ENCODE measurements at regions not wholly inside any gene's neighbourhood (a gene's known extent, or its start where the extent isn't known, plus 50 kb on each side); places are given as distances from the start of the nearest gene placed in this dataset.
"Not testable (repeated sequence)": the region's sequence is repeated elsewhere in the genome, so short reads cannot be mapped to it uniquely, and the experiment has no call there.

GRCh38 chr19:57033576-57033975, 86.2 kb upstream of the USP29 start:
- H3K36me3 Mint-ChIP-seq = peaks cover 0 to 8% (median 3%) of the 10 kb centered on the region in 3 donors
- peaks cover 0 to 2% (median 0%) of the 10 kb centered on the region in 3 donors for H3K27me3 Mint-ChIP-seq (ENCODE audit: low read depth in 3 of 3)
- no peaks in the 10 kb centered on the region for H3K4me1 Mint-ChIP-seq
- H3K4me3 Mint-ChIP-seq = no peak overlapping the region
- no peak overlapping the region for H3K27ac Mint-ChIP-seq
- no peak for DNase-seq
- peaks cover 15 to 51% (median 32%) of the 10 kb centered on the region in 6 donors for H3K9me3 Mint-ChIP-seq

DNA sequence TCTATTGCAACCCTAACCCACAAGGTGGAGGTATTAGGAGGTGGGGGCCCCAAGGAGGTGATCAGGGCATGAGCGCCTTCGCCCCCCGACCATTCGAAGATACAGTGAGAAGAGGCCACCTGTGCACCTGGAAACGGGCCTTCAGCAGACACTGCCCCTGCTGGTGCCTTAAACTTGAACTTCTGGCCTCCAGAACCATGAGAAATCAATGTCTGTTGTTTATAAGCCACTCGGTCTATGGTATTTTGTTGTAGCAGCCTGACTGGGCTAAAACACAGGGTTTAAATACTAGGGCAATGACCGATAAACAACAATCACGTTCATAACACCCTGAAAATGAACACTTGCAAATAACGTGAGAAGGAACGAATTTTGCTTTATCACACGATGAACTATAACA, 85.2 kb upstream of the USP29 start:
- Mint-ChIP-seq H3K27ac (no peak overlapping the region), H3K9me3 (peaks cover 21 to 61% (median 37%) of the 10 kb centered on the region in 6 donors), H3K4me3 (no peak overlapping the region), H3K4me1 (no peaks in the 10 kb centered on the region), H3K36me3 (peaks cover 0 to 8% (median 3%) of the 10 kb centered on the region in 3 donors), H3K27me3 (ENCODE audit: low read depth in 3 of 3) (peaks cover 0 to 2% (median 0%) of the 10 kb centered on the region in 3 donors)
- DNase-seq = no peak

GRCh38 chr19:57035740-57036139, 84.0 kb upstream of the USP29 start:
- DNase-seq; H3K4me3 Mint-ChIP-seq; H3K36me3 Mint-ChIP-seq; H3K4me1 Mint-ChIP-seq; H3K27me3 Mint-ChIP-seq (ENCODE audit: low read depth in 3 of 3); H3K27ac Mint-ChIP-seq: not testable (repeated sequence)
- peaks cover 24 to 68% (median 43%) of the 10 kb centered on the region in 6 donors for H3K9me3 Mint-ChIP-seq

GRCh38 chr19:57037556-57037955, 82.2 kb upstream of the USP29 start:
- H3K9me3 Mint-ChIP-seq = peaks cover 23 to 73% (median 40%) of the 10 kb centered on the region in 6 donors
- peaks cover 0 to 8% (median 3%) of the 10 kb centered on the region in 3 donors for H3K36me3 Mint-ChIP-seq
- H3K4me3 Mint-ChIP-seq = no peak overlapping the region
- H3K27me3 Mint-ChIP-seq (ENCODE audit: low read depth in 3 of 3) = peaks cover 0 to 2% (median 2%) of the 10 kb centered on the region in 3 donors
- H3K27ac Mint-ChIP-seq = no peak overlapping the region
- H3K4me1 Mint-ChIP-seq = no peaks in the 10 kb centered on the region
- no peak for DNase-seq

- H3K9me3 Mint-ChIP-seq = peaks cover 2 to 33% (median 16%) of the 10 kb centered on the region in 6 donors
- no peak overlapping the region for H3K27ac Mint-ChIP-seq
- H3K4me1 Mint-ChIP-seq = no peaks in the 10 kb centered on the region
- no peak overlapping the region for H3K4me3 Mint-ChIP-seq
- H3K36me3 Mint-ChIP-seq = peaks cover 0 to 9% (median 3%) of the 10 kb centered on the region in 3 donors
- H3K27me3 Mint-ChIP-seq (ENCODE audit: low read depth in 3 of 3) = peaks cover 1 to 3% (median 1%) of the 10 kb centered on the region in 3 donors
- no peak for DNase-seq
These were observed 72.0 kb upstream of the USP29 start for GRCh38 chr19:57047743-57048142.

GRCh38 chr19:57050863-57051262, 68.9 kb upstream of the USP29 start:
- Mint-ChIP-seq H3K4me3 (no peak overlapping the region), H3K9me3 (peaks cover 2 to 57% (median 21%) of the 10 kb centered on the region in 6 donors), H3K27me3 (ENCODE audit: low read depth in 3 of 3) (peaks cover 1 to 3% (median 1%) of the 10 kb centered on the region in 3 donors), H3K4me1 (no peaks in the 10 kb centered on the region), H3K36me3 (peaks cover 0 to 9% (median 3%) of the 10 kb centered on the region in 3 donors), H3K27ac (no peak overlapping the region)
- no peak for DNase-seq

DNA sequence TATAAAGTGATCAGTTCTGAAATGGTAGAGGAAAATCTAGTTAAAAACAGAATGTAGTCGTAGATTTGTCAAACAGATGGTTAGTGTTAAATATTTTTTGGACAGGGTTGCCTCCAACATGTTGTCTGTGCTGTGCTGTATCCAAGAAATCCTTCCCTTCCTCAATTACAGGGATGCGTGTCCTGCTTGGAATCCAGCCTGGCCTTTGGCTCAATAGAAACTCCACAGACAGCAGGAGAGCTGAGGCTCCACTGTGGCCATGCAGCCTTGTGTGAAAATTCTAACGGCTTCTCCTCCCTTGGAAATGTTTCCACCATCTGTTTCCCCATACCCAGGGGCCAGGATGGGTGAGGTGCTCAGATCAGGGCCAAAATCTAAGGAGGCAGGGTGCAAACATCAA, 67.7 kb upstream of the USP29 start:
- Mint-ChIP-seq H3K27me3 (ENCODE audit: low read depth in 3 of 3) (peaks cover 1 to 2% (median 1%) of the 10 kb centered on the region in 3 donors), H3K9me3 (peaks cover 2 to 63% (median 24%) of the 10 kb centered on the region in 6 donors), H3K36me3 (peaks cover 0 to 9% (median 3%) of the 10 kb centered on the region in 3 donors), H3K4me1 (no peaks in the 10 kb centered on the region), H3K4me3 (no peak overlapping the region), H3K27ac (no peak overlapping the region)
- DNase-seq = no peak

GRCh38 chr19:57053401-57053800, 66.4 kb upstream of the USP29 start:
- no peak for DNase-seq
- no peaks in the 10 kb centered on the region for H3K4me1 Mint-ChIP-seq
- H3K27ac Mint-ChIP-seq = no peak overlapping the region
- H3K27me3 Mint-ChIP-seq (ENCODE audit: low read depth in 3 of 3) = peaks cover 0 to 2% (median 0%) of the 10 kb centered on the region in 3 donors
- peaks cover 0 to 1% (median 0%) of the 10 kb centered on the region in 3 donors for H3K36me3 Mint-ChIP-seq
- H3K4me3 Mint-ChIP-seq = no peak overlapping the region
- peaks cover 2 to 64% (median 20%) of the 10 kb centered on the region in 6 donors for H3K9me3 Mint-ChIP-seq

- Mint-ChIP-seq H3K4me3 (no peak overlapping the region), H3K27me3 (ENCODE audit: low read depth in 3 of 3) (peaks cover 0 to 2% (median 0%) of the 10 kb centered on the region in 3 donors), H3K4me1 (no peaks in the 10 kb centered on the region), H3K27ac (no peak overlapping the region), H3K9me3 (peaks cover 2 to 54% (median 16%) of the 10 kb centered on the region in 6 donors), H3K36me3 (no peaks in the 10 kb centered on the region)
- DNase-seq = no peak
These were observed 63.8 kb upstream of the USP29 start for GRCh38 chr19:57055956-57056355.

DNA sequence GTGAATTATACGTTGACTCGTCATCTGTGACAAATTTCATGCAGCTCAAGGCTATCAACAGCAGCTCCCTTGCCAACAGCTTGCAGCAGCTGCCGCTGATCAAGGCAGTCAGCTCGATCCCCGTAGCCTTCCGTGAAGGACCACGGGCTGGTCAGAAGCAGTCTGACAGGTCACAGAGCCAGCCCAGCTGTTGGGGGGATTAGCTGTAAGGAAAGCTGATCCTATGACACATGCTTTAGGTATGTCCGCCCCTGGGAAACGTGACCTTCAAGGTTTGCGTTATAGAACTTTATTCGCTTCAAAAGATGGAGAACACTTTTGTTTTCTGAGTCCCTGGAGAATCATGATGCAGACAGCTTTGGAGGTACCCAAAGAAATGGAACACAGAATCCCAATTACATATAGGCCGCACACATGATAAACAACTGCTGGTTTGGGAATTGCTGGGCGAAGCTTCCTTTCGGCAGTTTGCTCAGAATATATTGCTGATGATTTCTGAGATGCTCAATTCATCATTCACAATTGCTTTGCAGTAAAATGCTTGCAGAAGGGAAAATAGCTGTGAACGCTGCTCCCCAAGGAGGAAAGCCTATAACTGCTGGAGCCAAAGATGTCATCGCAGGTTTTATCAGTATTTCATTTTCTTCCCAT, 62.6 kb upstream of the USP29 start:
- Mint-ChIP-seq H3K9me3 (peaks cover 2 to 46% (median 18%) of the 10 kb centered on the region in 6 donors), H3K4me1 (no peaks in the 10 kb centered on the region), H3K36me3 (no peaks in the 10 kb centered on the region), H3K4me3 (no peak overlapping the region), H3K27me3 (ENCODE audit: low read depth in 3 of 3) (peaks cover 0 to 2% (median 2%) of the 10 kb centered on the region in 3 donors), H3K27ac (no peak overlapping the region)
- no peak for DNase-seq

DNA sequence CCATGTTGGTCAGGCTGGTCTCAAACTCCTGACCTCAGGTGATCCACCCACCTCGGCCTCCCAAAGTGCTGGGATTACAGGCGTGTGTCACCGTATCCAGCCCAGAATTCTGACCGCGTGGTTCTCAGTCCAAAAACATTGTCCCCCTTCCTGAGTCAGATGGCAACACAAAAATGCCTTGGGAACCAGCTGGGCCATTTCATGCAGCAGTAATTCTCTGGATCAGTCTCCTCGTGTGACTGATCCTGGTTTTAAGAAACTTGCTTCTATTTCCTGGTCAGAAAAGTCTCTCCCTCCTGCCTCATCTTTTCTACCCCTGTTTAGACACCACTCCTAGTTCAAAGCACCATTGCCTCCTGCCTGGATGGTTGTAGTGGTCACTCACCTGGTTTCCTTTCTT, 60.9 kb upstream of the USP29 start:
- no peak for DNase-seq
- Mint-ChIP-seq H3K4me3 (no peak overlapping the region), H3K27ac (no peak overlapping the region), H3K4me1 (no peaks in the 10 kb centered on the region), H3K36me3 (peaks cover 0 to 6% (median 0%) of the 10 kb centered on the region in 3 donors), H3K27me3 (ENCODE audit: low read depth in 3 of 3) (peaks cover 0 to 2% (median 2%) of the 10 kb centered on the region in 3 donors), H3K9me3 (peaks cover 2 to 46% (median 20%) of the 10 kb centered on the region in 6 donors)

- no peak for DNase-seq
- Mint-ChIP-seq H3K27me3 (ENCODE audit: low read depth in 3 of 3) (peaks cover 0 to 2% (median 2%) of the 10 kb centered on the region in 3 donors), H3K9me3 (peaks cover 2 to 34% (median 14%) of the 10 kb centered on the region in 6 donors), H3K36me3 (peaks cover 0 to 7% (median 0%) of the 10 kb centered on the region in 3 donors), H3K27ac (no peak overlapping the region), H3K4me3 (no peak overlapping the region), H3K4me1 (no peaks in the 10 kb centered on the region)
These were observed 56.7 kb upstream of the USP29 start for GRCh38 chr19:57063070-57063469.

GRCh38 chr19:57067440-57067839, 52.3 kb upstream of the USP29 start:
- DNase-seq = no peak
- no peaks in the 10 kb centered on the region for H3K4me1 Mint-ChIP-seq
- H3K27me3 Mint-ChIP-seq (ENCODE audit: low read depth in 3 of 3) = peaks cover 0 to 2% (median 2%) of the 10 kb centered on the region in 3 donors
- H3K4me3 Mint-ChIP-seq = no peak overlapping the region
- peaks cover 0 to 7% (median 0%) of the 10 kb centered on the region in 3 donors for H3K36me3 Mint-ChIP-seq
- H3K9me3 Mint-ChIP-seq = peaks cover 0 to 49% (median 17%) of the 10 kb centered on the region in 6 donors
- H3K27ac Mint-ChIP-seq = no peak overlapping the region

GRCh38 chr19:57068311-57068710, 51.5 kb upstream of the USP29 start:
- Mint-ChIP-seq H3K4me3 (no peak overlapping the region), H3K9me3 (peaks cover 0 to 52% (median 20%) of the 10 kb centered on the region in 6 donors), H3K36me3 (peaks cover 0 to 7% (median 0%) of the 10 kb centered on the region in 3 donors), H3K4me1 (no peaks in the 10 kb centered on the region), H3K27me3 (ENCODE audit: low read depth in 3 of 3) (peaks cover 0 to 2% (median 2%) of the 10 kb centered on the region in 3 donors), H3K27ac (no peak overlapping the region)
- DNase-seq = no peak

Measured in immature natural killer cell (primary cell).